Astrocyte of the cerebellum (primary cell): ENCODE measurements at regions not wholly inside any gene's neighbourhood (a gene's known extent, or its start where the extent isn't known, plus 50 kb on each side); places are given as distances from the start of the nearest gene placed in this dataset.

ENCODE experiments used
- DNase-seq: peaks from one replicate; pipeline ENCODE4 v3.0.0-alpha.2; 2011; ENCODE audit warnings: low read depth
- H3K4me3 ChIP-seq: 2 replicates; pipeline ENCODE4 v1.5.1; 2011; ENCODE audit warnings: mild to moderate bottlenecking, low read depth, low read length, moderate library complexity
- in situ Hi-C: cut with HindIII; loops from 2 replicates; pipeline ENCODE4 v1.10.0; 2017; ENCODE audit warnings: low sequenced_read_pairs
- TF ChIP-seq, protein P1 (sequence below): IDR thresholded peaks from 2 replicates; pipeline ENCODE4 v1.5.1; 2012; ENCODE audit warnings: low read length, low read depth, moderate library complexity, mild to moderate bottlenecking; ENCODE audit errors: missing control alignments

DNA sequence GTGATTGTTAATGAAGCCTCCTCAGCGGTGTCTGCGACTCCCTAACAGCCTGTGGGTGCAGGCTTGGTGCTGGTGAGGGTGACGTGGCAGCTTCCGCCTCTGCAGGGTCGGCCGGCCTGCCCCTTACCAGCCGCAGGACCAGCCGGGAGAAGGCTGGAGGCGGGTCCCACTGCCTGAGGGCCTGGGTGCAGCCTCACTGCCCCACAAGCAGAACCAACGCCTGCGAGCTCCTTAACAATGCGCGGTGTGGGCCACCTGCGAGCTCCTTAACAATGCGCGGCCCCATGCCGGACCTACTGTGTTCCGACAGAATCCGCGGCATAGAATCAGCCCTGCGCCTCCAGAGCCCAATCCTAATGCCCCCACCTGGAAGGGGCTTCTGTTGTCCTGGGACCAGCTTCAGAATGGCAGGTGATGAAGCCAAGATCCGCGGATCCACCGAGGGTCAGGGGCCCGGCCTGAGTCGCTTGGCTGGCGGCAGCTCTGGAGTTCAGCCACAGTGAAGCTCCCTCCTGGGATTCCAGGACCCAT is 54.4 kb upstream of the AJAP1 start:
- H3K4me3 ChIP-seq: no peak overlapping the region
- DNase-seq: no peak
- in situ Hi-C loops: no loop called here
- TF ChIP-seq, protein P1, sequence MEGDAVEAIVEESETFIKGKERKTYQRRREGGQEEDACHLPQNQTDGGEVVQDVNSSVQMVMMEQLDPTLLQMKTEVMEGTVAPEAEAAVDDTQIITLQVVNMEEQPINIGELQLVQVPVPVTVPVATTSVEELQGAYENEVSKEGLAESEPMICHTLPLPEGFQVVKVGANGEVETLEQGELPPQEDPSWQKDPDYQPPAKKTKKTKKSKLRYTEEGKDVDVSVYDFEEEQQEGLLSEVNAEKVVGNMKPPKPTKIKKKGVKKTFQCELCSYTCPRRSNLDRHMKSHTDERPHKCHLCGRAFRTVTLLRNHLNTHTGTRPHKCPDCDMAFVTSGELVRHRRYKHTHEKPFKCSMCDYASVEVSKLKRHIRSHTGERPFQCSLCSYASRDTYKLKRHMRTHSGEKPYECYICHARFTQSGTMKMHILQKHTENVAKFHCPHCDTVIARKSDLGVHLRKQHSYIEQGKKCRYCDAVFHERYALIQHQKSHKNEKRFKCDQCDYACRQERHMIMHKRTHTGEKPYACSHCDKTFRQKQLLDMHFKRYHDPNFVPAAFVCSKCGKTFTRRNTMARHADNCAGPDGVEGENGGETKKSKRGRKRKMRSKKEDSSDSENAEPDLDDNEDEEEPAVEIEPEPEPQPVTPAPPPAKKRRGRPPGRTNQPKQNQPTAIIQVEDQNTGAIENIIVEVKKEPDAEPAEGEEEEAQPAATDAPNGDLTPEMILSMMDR: no peak

DNA sequence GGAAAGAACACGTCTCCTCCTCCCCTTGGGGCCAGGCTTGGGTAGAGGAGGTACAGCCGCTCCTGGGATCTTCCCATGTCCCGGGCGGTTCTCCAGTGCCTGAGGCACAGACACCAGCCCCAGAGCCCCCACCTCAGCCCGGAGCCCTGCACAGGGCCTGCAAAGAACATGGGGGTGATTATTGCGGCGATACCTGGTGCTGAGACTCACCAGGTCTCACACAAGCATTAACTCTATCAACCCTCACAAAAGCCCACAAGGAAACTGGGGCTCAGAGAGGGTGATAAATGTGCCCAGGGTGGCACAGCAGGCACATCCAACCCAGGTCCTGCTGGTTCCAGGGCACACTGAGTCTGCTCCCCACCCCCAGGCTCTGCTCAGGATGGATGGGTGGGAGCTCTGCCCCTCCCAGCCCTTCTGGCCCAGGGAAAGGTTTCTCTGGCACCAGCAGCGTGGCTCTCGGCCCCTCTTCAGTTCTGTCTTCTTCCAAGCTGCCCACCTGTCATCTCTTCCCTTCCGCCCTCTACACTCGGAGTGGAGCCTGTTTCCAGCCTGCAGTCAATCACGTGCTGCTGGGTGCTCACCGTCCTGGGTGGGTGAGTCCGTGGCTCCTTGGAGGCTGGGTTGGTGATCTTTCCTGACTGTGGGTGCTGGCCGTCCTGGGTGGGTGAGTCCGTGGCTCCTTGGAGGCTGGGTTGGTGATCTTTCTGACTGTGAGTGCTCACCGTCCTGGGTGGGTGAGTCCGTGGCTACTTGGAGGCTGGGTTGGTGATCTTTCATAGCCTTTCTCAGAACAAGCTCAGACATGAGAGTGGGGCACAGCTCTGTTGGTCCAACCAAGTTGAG is 53.6 kb upstream of the AJAP1 start:
- TF ChIP-seq, protein P1: no peak
- no peak for DNase-seq
- H3K4me3 ChIP-seq: no peak overlapping the region
- in situ Hi-C loops: no loop called here

DNA sequence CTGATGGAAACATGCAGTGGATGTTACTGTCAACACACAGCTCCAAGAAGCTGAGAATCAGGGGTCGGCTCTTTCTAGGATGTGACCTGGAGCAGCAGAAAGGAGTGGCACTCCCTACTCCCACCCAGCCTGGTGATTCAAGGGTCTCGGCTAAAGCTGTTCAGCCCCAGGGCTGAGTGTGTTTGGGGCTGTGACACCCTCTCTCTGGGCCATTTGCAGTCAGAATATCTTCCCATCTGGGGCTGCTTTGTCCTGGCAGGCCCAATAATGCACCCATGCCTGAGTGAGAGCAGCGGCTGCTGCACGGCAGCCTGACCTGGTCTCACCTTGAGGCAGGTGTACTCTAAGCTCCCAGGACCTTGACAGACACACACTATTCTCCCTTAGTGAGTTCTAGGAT is 52.5 kb upstream of the AJAP1 start:
- in situ Hi-C loops: no loop called here
- no peak for DNase-seq
- TF ChIP-seq, protein P1: no peak
- H3K4me3 ChIP-seq: no peak overlapping the region

DNA sequence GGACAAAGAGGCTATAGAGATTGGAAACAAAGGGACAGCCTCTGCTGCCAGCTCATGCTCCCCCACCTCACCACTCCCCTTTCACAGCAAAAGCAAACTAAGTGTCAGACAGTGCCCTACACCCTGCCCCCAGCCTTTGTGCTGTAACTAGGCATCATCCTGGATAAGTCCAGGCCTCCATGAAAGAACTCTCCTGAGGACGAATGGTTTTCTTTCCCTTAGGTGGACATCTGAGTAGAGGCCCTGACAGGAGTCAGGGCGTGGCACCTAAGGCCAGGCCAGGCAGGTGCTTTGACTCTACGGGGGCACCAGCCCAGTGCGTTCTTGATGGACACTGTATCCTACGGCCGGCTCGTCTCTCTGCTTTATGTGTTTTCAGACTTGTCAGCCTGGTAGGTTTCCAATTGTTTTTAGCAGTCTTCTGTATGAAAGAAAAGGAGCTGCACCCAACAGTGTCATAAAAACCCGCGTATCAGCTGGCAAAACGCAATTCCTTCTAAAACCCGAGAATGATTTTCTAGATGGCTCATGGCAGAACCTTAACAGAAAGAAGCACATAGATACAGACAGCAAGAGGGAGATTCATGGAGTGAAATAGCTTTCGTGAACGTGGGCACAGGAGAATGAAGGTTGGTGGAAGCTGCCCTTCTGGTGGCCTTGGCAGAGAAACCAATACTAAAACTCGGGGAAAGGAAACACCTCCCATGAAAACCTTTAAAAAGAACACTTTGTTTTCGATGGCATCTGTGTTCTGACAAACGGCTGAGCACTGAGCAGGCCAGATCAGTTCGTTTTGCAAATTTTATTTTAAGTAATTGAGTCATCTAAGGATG is 51.7 kb upstream of the AJAP1 start:
- no peak for DNase-seq
- H3K4me3 ChIP-seq: no peak overlapping the region
- in situ Hi-C loops: no loop called here
- TF ChIP-seq, protein P1: no peak

DNA sequence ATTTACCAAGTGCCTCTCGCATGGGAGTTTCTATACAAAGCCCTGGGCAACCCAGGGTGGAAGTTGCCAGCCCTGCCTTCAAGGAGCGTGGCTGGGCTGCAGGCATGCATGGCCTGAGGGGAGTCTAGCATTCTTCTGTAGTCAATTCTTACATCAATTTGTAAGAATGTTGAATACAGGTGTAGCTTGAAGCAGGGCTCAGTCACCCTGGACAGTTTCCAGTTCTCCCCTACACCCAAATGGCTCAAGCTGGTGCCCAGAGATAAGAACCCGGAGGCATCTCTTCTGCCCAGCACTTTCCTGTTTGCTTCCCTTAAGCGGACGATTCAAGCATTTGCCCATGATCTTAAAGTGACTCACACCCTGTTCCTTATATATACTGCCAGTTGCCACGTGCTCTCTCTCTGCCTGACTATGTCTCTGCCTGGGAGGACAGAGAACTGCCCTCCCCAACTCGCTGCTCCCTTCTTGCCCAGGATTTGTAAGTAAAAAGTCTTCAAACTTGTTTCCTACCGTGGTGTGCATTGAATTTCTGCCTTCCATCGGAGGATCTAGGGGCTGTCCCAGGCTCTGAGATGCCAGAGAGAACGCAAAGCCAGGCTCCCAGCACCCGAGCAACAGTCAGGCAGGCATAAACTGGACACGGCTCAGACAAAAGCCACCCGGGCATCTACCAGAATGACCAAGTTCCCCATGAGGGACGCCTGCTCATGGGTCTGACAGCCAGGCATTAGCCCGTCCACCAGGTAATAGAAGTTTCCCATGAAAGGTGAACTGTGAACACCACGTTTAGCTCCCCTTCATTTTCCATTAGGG is 50.9 kb upstream of the AJAP1 start:
- TF ChIP-seq, protein P1: no peak
- no peak for DNase-seq
- in situ Hi-C loops: no loop called here
- H3K4me3 ChIP-seq: no peak overlapping the region
